Right lobe of liver (tissue), 6 donors: ENCODE measurements at regions not wholly inside any gene's neighbourhood (a gene's known extent, or its start where the extent isn't known, plus 50 kb on each side); places are given as distances from the start of the nearest gene placed in this dataset.

ENCODE experiments used
- ATAC-seq, 4 donors: fragments of 200-7000 bp; cut with Tn5 transposase; one replicate each; pipeline ENCODE4 v1.9.1; 2020; ENCODE audit warnings: mild to moderate bottlenecking in 4 of 4, moderate library complexity in 4 of 4
- DNase-seq, 3 donors: peaks; one replicate each; pipeline ENCODE4 v3.0.0-alpha.2; 2020
- H3K27ac ChIP-seq, 3 donors: fragments of 200-600 bp; one replicate each; pipeline ENCODE4 v1.8.0; 2022
- H3K27me3 ChIP-seq, 2 donors: fragments of 200-600 bp; one replicate each; pipeline ENCODE4 v1.8.0; 2022
- H3K36me3 ChIP-seq, 4 donors: fragments of 200-600 bp; sonication (generic) in 1 of 4; one replicate each; pipeline versions ENCODE4 v1.5.1 to v1.8.0; 2017 to 2022; ENCODE audit warnings: control low read depth in 1 of 4
- H3K4me1 ChIP-seq, 4 donors: fragments of 200-600 bp; sonication (generic) in 1 of 4; one replicate each; pipeline versions ENCODE4 v1.5.1 to v1.8.0; 2017 to 2022; ENCODE audit warnings: control low read depth in 1 of 4
- H3K4me3 ChIP-seq, 3 donors: fragments of 200-600 bp; one replicate each; pipeline ENCODE4 v1.8.0; 2022
- H3K9me3 ChIP-seq, 4 donors: fragments of 200-600 bp; sonication (generic) in 1 of 4; one replicate each; pipeline versions ENCODE4 v1.5.1 to v1.8.0; 2017 to 2022; ENCODE audit warnings: control low read depth in 1 of 4
- POLR2A ChIP-seq: fragments of 450-650 bp; IDR thresholded peaks from one replicate; pipeline ENCODE4 v1.6.1; 2017; ENCODE audit warnings: antibody characterized with exemption, mild to moderate bottlenecking
- WGBS: methylation state at CpG from one replicate; pipeline ENCODE4 v1.1.6; 2018; ENCODE audit warnings: low coverage, low lambda C conversion rate; ENCODE audit not compliant: insufficient coverage; ENCODE audit errors: missing lambda C conversion rate; 5-methylcytosine and 5-hydroxymethylcytosine counted together
- intact Hi-C, 2 donors: fragments of 100-400 bp; cut with DNase I; formaldehyde crosslinking; loops; one replicate each; pipeline versions ENCODE4 v1.11.2 to v1.14.1; 2022
- TF ChIP-seq, protein P1 (sequence below), 4 donors: fragments of 200-600 bp in 3 of 4; fragments of 450-650 bp in 1 of 4; IDR thresholded peaks; one replicate each; pipeline versions ENCODE4 v1.5.1 to v1.8.0; 2016 to 2022; ENCODE audit warnings: antibody characterized with exemption in 4 of 4, mild to moderate bottlenecking in 2 of 4
- donor health status: DM: no; HTN: yes; CAD: no.
- donor health status: DM: no; HTN: no; CAD: no.
- donor health status: DM: no; HTN: no; CAD: no.
- donor health status: DM: no; HTN: yes; CAD: no.
- donor health status: DM: no; HTN: yes; CAD: no.

DNA sequence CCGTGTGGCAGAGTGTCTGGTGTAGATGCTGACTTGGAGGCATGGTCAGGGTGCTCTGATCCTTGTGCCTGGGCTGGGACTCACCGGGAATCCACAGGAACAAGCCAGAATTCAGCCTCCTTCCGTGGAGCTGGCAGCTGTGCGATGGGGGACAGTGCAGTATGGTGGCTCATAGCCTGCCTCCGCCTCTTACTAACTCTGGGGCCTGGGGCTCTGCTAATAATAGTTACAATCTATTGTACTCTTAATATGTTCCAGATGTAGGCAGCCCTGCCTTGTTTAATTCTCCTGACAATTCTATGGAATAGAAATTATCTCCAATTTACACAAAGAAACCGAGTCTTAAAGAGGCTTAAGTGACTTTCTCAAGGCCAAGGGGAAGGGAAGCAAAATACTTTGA is 77.6 kb downstream of the PCDH1 start:
- TF ChIP-seq, protein P1, sequence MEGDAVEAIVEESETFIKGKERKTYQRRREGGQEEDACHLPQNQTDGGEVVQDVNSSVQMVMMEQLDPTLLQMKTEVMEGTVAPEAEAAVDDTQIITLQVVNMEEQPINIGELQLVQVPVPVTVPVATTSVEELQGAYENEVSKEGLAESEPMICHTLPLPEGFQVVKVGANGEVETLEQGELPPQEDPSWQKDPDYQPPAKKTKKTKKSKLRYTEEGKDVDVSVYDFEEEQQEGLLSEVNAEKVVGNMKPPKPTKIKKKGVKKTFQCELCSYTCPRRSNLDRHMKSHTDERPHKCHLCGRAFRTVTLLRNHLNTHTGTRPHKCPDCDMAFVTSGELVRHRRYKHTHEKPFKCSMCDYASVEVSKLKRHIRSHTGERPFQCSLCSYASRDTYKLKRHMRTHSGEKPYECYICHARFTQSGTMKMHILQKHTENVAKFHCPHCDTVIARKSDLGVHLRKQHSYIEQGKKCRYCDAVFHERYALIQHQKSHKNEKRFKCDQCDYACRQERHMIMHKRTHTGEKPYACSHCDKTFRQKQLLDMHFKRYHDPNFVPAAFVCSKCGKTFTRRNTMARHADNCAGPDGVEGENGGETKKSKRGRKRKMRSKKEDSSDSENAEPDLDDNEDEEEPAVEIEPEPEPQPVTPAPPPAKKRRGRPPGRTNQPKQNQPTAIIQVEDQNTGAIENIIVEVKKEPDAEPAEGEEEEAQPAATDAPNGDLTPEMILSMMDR (IDR thresholded peaks at IDR 0.05): no peak
- TF ChIP-seq POLR2A: no peak
- Histone ChIP-seq H3K27ac (no peak overlapping the region), H3K4me3 (no peak overlapping the region), H3K27me3 (no peaks in the 10 kb centered on the region), H3K4me1 (no peaks in the 10 kb centered on the region), H3K9me3 (no peaks in the 10 kb centered on the region), H3K36me3 (no peaks in the 10 kb centered on the region)
- 83% methylated on average over 1 of the region's 6 CpGs for WGBS
- intact Hi-C loops: no loop called here
- ATAC-seq (no peak), DNase-seq (no peak)

DNA sequence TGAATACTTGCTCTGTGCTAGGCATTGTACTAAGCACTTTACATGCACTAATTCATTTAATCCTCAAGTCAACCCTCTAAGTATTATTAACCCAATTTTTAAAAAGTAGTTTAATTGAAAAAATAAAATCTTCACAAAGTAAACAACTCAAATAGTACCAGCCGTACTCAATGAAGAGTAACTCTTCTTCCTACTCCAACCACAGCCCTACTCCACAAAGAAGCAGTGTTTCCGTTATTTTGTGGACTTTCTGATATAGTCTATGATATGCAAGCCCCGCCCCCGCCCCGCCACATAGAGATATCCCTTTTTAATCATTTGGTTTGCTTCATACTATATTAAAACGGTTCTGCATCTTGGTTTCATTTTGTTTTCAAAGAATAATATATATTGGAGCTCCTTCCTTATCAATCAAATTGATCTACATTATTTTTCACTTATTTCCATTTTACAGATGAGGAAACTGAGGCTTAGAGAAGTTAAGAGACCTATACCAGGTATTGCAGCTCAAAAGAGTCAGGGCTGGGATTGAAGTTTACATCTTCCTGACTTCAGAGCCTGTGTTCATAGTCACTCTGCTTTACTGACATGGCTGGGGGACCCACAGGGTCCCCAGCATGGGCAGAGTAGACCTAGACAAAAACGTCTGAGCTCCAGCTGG is 78.6 kb downstream of the PCDH1 start:
- TF ChIP-seq POLR2A: no peak
- TF ChIP-seq, protein P1 (IDR thresholded peaks at IDR 0.05): no peak

DNA sequence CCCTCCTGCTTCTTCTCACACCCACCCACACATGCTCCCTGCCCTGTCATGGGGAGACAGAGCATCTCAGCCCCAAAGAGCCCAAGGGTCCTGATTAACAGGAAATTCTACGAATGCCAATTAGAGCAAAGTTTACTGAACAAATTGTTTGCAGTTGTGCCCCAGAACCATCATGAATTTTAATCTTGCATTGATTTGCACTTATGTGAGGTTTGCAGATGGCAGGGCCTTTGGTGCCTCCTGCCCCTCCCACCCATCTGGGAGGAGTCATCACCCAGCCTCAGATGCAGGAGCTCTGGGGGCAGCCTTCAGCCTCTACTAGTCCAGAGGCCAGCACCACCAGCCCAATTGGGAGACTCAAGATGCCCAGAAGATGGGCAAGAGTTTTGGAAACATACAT is 80.8 kb downstream of the PCDH1 start:
- Histone ChIP-seq H3K4me3 (no peak overlapping the region), H3K27me3 (no peaks in the 10 kb centered on the region), H3K9me3 (no peaks in the 10 kb centered on the region), H3K36me3 (no peaks in the 10 kb centered on the region), H3K4me1 (no peaks in the 10 kb centered on the region), H3K27ac (no peak overlapping the region)
- TF ChIP-seq, protein P1 (IDR thresholded peaks at IDR 0.05): no peak
- no peak for TF ChIP-seq POLR2A
- ATAC-seq (no peak), DNase-seq (no peak)
- intact Hi-C loops: no loop called here
- 0% methylated on average over 1 of the region's 1 CpG for WGBS

More for the DNA sequence above, 78.6 kb downstream of the PCDH1 start:
- intact Hi-C loops: no loop called here
- Histone ChIP-seq H3K9me3 (no peaks in the 10 kb centered on the region), H3K27ac (no peak overlapping the region), H3K27me3 (no peaks in the 10 kb centered on the region), H3K4me1 (no peaks in the 10 kb centered on the region), H3K4me3 (no peak overlapping the region), H3K36me3 (no peaks in the 10 kb centered on the region)
- DNase-seq (no peak), ATAC-seq (no peak)
- WGBS: 64% methylated on average over 6 of the region's 7 CpGs

DNA sequence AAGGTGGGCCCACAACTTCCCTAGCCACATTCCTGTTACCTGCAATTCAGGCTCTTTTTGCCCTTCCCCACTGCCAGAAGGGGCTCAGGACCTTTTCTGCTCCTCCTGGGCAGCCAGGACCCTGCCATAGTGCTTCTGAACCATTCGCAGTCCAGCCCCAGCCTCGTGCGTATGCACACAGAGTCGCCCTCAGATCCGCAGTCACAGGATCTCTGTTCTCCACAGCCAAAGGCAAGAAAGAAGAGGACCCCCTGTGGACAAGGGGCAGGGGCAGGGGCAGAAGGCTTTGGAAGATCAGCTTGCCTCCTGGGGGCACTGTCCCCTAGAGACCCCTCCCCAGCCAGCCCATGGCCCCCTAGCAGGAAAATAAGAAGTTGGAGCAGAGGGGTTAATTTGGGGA is 82.8 kb downstream of the PCDH1 start:
- ATAC-seq (no peak), DNase-seq (no peak)
- no peaks in the 10 kb centered on the region for H3K4me1 ChIP-seq
- intact Hi-C loops: no loop called here
- H3K9me3 ChIP-seq: no peaks in the 10 kb centered on the region
- TF ChIP-seq, protein P1 (IDR thresholded peaks at IDR 0.05): no peak
- TF ChIP-seq POLR2A: no peak
- H3K27ac ChIP-seq: no peak overlapping the region
- no peak overlapping the region for H3K4me3 ChIP-seq
- 95% methylated on average over 5 of the region's 5 CpGs for WGBS
- no peaks in the 10 kb centered on the region for H3K36me3 ChIP-seq
- no peaks in the 10 kb centered on the region for H3K27me3 ChIP-seq

DNA sequence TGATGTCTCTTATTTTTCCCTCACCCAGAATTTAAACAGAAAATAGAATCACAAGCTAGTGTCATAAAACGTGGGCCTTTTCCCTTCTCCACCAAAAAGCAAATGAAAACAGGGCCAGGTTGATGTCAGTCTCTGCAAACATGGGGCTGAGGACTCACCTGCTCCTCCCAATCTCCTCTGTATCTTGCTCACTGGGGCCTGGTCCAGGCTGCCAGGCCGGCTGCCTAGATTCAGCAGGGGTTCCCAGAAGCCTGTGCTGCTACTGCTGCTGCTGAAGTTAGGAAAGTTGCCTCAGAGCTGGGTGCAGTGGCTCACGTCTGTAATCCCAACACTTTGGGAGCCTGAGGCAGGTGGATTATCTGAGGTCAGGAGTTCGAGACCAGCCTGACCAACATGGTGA is 84.3 kb downstream of the PCDH1 start:
- H3K27ac ChIP-seq: no peak overlapping the region
- no peaks in the 10 kb centered on the region for H3K4me1 ChIP-seq
- H3K4me3 ChIP-seq: no peak overlapping the region
- no peaks in the 10 kb centered on the region for H3K27me3 ChIP-seq
- TF ChIP-seq POLR2A: no peak
- TF ChIP-seq, protein P1 (IDR thresholded peaks at IDR 0.05): no peak
- no peak for DNase-seq
- intact Hi-C loops: no loop called here
- ATAC-seq: no peak
- no peaks in the 10 kb centered on the region for H3K36me3 ChIP-seq
- H3K9me3 ChIP-seq: no peaks in the 10 kb centered on the region
- WGBS: 14% methylated on average over 1 of the region's 4 CpGs
